ENCODE measurements at regions not wholly inside any gene's neighbourhood (a gene's known extent, or its start where the extent isn't known, plus 50 kb on each side); places are given as distances from the start of the nearest gene placed in this dataset.

DNA sequence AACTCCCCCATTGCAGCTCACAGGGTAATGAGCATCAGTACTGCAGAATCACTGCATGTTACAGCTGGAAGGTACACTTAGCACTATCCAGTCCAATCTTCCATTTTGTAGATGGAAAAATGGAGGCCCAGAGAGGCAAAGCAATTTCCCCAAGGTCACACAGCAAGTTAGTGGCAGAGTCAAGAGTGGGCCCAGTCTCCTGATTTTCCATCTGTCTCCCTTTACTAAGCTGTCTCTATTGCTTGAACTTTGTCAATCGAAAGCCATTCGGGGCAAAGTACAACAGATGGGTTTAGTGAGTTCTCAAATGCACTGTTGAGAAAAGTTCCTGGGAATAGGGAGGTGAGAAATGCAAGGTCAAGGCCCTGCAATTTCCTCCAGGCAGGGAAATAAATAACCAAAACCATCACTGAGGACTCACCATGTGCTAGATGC lies 50.4 kb upstream of the IFFO2 start:
- peaks cover 0 to 13% (median 6%) of the 10 kb centered on the region in 5 experiments for H3K27me3 ChIP-seq (replicated peaks in 2 of 5; ENCODE audit: control insufficient read depth in 4 of 5, insufficient read depth in 5 of 5, low read length in 4 of 5)
- 82% methylated on average over 2 of the region's 2 CpGs for WGBS (ENCODE audit: insufficient coverage)
- no peak overlapping the region for H3K27ac ChIP-seq (ENCODE audit: insufficient read depth in 1 of 2, low read depth in 1 of 2, low read length in 2 of 2, poor library complexity in 1 of 2, severe bottlenecking in 2 of 2)
- no peaks in the 10 kb centered on the region for H3K36me3 ChIP-seq (ENCODE audit: control insufficient read depth in 4 of 4, insufficient read depth in 4 of 4, low read length in 3 of 4)
- H3K4me1 ChIP-seq (ENCODE audit: control extremely low read depth in 1 of 4, control insufficient read depth in 4 of 4, insufficient read depth in 4 of 4, low read length in 3 of 4), result peaks cover 0 to 6% (median 3%) of the 10 kb centered on the region in 4 experiments
- no peak overlapping the region for H3K4me3 ChIP-seq (ENCODE audit: control insufficient read depth in 1 of 7, extremely low read depth in 1 of 7, insufficient read depth in 4 of 7, low read depth in 2 of 7, low read length in 6 of 7)
- ChIA-PET CTCF (no interaction called here), POLR2A (no interaction called here)
- no peak for DNase-seq
- H3K9me3 ChIP-seq (ENCODE audit: control extremely low read depth in 1 of 5, control insufficient read depth in 4 of 5, insufficient read depth in 2 of 5, low read depth in 1 of 5, low read length in 4 of 5), result peaks cover 0 to 10% (median 4%) of the 10 kb centered on the region in 5 experiments
